NCI-H69 (cell line): ENCODE measurements at regions not wholly inside any gene's neighbourhood (a gene's known extent, or its start where the extent isn't known, plus 50 kb on each side); places are given as distances from the start of the nearest gene placed in this dataset.
"Not testable (repeated sequence)": the region's sequence is repeated elsewhere in the genome, so short reads cannot be mapped to it uniquely, and the experiment has no call there.

Source experiments
- DNase-seq: peaks from one replicate; lab custom pipeline; 2025; lab: John Stamatoyannopoulos, UW

DNA sequence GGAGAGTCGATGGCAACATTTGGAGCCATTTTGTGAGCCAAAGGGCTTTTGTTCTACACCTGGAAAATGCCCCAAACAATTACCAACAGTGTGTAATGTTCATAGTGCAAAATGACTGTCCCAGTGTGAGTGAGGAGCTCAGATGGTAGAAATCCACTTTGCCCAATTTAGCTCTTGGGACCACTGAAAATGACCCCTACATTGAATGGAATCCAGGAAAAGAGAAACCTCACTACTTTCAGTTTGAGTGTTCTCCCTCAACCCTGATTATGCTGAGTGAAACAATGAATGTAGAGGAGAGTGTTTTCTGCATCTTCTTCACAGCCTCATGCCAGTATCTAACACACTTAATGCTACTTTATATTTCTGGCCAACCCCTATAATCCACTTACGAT, 84.9 kb upstream of the NRN1 start:
- no peak for DNase-seq

DNA sequence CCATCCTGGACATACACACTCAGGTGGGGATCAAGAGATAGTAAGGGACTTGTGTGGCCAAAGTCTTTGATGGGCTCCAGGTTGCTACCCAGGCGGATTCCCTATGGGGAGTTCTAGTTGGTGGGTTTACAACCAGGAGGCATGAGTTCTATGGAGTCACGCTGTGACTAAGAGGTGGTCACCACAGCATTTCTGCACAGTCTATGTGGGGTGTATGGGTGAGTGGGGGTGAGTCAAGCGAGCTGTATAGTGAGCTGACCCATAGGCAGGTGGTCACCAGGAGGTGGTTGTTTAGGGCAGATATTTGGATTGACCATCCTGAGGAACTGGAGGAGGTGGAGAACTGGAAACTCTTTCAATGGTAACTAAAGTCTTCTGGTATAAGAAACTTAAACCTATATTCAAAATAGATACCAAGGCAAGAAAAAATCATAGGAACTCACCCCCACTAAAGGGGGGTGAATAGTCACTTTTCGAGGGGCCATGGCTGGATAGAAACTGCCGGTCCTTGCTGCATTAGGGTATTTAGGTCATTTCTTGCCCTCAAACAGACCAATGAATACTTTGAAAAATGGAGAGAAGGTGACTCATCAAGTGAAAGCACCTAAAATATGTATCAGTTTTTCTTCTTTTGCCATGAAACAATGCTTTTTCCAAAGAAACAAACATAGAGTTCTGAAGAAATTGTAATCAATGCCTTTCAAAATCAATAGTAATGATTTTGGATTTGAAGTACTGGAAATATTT, 84.3 kb upstream of the NRN1 start:
- DNase-seq, result no peak

DNA sequence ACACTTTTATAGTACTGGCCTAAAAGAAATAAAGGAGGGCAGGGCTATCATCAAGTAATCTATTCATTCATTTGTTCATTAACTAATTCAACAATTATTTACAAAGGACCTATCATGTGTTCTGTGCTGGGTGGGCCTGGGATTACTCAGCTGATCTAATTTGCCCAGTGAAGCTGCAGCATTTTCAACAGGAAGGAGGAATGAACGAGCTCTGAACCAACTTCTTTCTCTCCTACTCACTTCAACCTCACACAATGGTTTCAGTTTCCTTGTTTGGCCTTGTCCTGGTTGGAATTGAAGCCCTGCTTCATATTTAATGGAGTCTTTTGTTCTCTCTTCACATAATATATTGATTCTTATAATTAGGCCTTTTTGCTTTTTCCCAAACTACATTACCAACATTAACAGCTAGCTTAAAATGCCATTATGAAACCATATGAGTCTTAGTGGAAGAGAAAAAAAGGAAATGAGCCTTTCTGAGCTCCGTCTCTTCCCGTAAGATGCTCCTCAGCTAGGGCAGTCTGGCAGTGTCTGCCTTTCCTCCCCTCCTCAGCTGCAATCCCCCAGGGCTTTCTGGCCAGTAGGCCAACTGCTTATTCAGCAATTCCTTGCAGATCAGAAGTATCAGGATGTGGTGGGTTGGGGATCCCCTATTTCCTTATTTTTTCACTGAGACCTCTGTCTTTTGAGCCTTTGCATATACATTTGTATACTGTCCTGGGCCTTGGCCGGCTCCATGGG, 79.4 kb upstream of the NRN1 start:
- no peak for DNase-seq

DNA sequence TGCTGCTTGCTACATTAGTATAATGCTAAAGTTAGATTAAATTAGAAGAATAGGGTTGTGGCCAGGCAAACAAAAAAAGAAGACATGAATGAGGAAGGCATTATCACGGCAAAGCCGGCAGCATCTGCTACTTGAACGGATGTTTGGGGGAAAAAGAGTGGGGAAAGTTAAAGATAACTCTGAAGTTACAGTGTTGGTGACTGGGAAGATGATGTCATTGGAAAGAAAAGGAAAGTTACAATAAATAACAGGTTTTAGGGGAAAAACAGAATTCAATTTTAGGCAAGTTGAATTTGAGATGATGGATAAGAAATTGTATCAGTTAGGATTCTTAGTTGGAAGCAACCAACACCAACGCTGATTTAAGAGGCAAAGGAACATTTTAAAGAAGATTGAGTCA, 74.2 kb upstream of the NRN1 start:
- no peak for DNase-seq

DNA sequence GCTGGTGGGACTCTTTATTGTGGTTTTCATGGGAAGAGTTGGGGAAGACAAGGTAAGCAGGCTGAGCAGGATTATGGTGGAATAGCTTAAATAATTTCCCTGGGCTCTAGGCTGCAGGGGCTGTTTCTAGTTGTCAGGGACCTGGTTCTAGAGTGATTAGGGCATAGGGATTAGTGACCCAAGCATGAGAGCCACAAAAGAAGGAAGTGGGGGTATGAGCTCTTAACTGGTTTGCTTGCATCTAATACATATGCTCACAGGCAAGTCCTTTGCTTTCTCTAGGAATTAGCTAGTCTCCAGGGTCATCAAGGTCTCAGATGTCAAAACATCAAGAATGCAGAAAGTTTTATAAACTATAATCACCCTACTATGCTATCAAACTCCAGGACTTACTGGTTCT, 67.5 kb upstream of the NRN1 start:
- DNase-seq, result no peak

DNA sequence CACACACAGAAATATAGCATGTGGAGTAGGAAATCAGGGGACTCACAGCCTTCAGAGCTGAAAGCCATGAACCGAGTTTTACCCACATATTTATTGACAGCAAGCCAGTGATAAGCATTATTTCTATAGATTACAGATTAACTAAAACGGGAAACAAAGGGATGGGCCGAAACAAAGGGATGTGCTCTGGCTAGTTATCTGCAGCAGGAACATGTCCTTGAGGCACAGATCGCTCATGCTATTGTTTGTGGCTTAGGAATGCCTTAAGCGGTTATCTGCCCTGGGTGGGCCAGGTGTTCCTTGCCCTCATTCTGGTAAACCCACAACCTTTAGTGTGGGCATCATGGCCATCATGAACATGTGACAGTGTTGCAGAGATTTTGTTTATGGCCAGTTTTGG, 61.4 kb upstream of the NRN1 start:
- not testable (repeated sequence) for DNase-seq

DNA sequence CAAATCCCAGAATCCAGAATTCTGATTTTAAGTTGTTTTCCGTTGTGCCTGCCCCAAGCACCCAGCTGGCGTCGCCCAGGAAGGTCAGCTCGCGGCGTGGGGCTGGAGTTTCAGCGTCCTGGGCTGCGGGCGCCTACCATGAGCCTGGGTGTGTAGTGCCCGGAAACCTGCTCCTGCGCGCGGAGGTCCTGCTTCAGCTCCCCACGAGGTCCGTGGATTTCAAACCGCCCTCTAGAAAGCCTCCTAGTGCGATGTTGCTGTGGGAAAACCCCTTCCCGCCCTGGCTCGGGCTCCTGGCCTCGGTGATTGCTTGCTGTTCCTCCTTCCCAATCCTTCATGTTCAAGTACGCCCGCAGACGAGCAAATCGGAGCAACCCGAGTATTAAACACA, 51.3 kb upstream of the NRN1 start:
- DNase-seq, result peak; percentile 2

DNA sequence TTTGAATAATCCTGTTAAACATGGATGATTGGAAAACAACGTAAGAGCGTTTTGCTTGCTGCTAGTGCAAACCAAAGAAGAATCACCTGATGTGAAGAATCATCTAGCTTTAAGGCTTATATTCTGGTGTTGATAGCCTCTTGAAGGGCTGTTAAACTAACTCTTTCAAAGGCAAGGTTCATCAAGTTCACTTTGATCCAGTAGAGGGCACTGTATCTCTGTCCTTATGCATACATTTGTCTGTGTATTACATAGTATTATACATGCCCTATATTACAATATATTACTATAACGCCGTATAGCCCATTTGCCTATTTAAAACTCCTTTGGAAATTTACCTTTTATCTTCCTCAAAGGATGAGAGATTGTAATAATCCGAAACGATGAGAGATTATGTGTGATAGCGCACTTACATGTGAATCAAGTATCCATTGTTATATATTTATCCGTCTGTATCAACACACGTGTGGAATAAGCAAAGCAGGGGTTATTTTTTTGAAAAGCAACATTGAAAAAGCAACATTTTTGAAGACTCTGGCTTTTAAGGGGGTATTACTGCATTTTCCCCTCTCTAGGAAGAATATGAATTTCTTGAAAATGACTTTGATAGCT, 50.8 kb upstream of the NRN1 start:
- DNase-seq, result peak; percentile 59
